ENCODE measurements at regions not wholly inside any gene's neighbourhood (a gene's known extent, or its start where the extent isn't known, plus 50 kb on each side); places are given as distances from the start of the nearest gene placed in this dataset.

GRCh38 chr13:111042661-111043226 is 72.4 kb upstream of the ARHGEF7 start:
- peaks cover 0 to 4% (median 0%) of the 10 kb centered on the region in 7 donors for H3K9me3 Mint-ChIP-seq
- TF ChIP-seq CTCF (IDR thresholded peaks at IDR 0.05): no peak
- no peaks in the 10 kb centered on the region for H4K20me1 ChIP-seq (ENCODE audit: insufficient read depth, low read length)
- H3K4me1 ChIP-seq (ENCODE audit: control insufficient read depth in 1 of 2, insufficient read depth in 2 of 2, low read length in 2 of 2): no peaks in the 10 kb centered on the region
- no peaks in the 10 kb centered on the region for H3K36me3 ChIP-seq (replicated peaks in 1 of 2; ENCODE audit: control insufficient read depth in 1 of 2, insufficient read depth in 2 of 2, low read length in 2 of 2)
- no peak overlapping the region for H3K27ac Mint-ChIP-seq
- peaks cover 2 to 12% (median 7%) of the 10 kb centered on the region in 3 donors for H3K27me3 Mint-ChIP-seq (ENCODE audit: low read depth in 3 of 3)
- WGBS (ENCODE audit: insufficient coverage): 76% methylated on average over 5 of the region's 11 CpGs
- peaks cover 11% of the 10 kb centered on the region for H3K4me1 Mint-ChIP-seq
- no peaks in the 10 kb centered on the region for H3K9me3 ChIP-seq (replicated peaks in 1 of 2; ENCODE audit: control insufficient read depth in 1 of 2, insufficient read depth in 1 of 2, low read length in 2 of 2)
- no peak overlapping the region for H3K27ac ChIP-seq (ENCODE audit: low read depth in 1 of 2, low read length in 2 of 2)
- no peaks in the 10 kb centered on the region for H3K79me2 ChIP-seq (ENCODE audit: insufficient read depth, low read length)
- no peak overlapping the region for H2AFZ ChIP-seq (ENCODE audit: insufficient read depth, low read depth, low read length, poor library complexity, severe bottlenecking)
- H3K36me3 Mint-ChIP-seq: no peaks in the 10 kb centered on the region
- no peak overlapping the region for H3K4me3 Mint-ChIP-seq
- intact Hi-C loops (cut with micrococcal nuclease): loop anchor here in 1 of 2 donors (10.0 kb wide), 1 partner anchor 128 kb away; the partner anchor contains the start of gene ANKRD10
- H3K4me3 ChIP-seq (replicated peaks in 1 of 3; ENCODE audit: low read depth in 2 of 3, low read length in 3 of 3): no peak overlapping the region
- H3K9ac ChIP-seq (ENCODE audit: insufficient read depth, low read length, poor library complexity, severe bottlenecking): no peak overlapping the region
- H3K4me2 ChIP-seq (replicated peaks; ENCODE audit: extremely low read depth, low read length, poor library complexity, severe bottlenecking): no peak overlapping the region
- no peak for DNase-seq
- no peaks in the 10 kb centered on the region for H3K27me3 ChIP-seq (ENCODE audit: control insufficient read depth in 2 of 2, insufficient read depth in 2 of 2, low read length in 2 of 2)

DNA sequence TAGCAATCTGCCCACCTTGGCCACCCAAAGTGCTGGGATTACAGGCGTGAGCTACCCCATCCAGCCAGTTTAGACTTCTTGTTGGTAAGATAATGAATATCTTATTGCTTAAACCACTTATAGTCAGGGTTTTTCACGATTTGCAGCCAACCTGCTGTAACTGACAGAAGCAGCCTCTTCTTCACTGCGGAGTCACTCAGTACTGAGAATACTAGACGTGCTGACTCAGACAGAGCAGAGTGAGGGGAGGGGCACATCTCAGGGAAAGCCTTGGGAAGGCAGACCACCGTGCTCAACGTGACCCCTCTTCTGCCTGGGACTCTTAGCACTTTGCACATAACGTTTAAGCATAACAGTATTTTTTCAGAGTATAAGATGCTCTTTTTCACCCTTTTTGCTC is 74.3 kb upstream of the ARHGEF7 start:
- no peaks in the 10 kb centered on the region for H3K36me3 Mint-ChIP-seq
- H3K27me3 ChIP-seq (ENCODE audit: control insufficient read depth in 2 of 2, insufficient read depth in 2 of 2, low read length in 2 of 2): no peaks in the 10 kb centered on the region
- DNase-seq: no peak
- no peak overlapping the region for H3K4me3 ChIP-seq (replicated peaks in 1 of 3; ENCODE audit: low read depth in 2 of 3, low read length in 3 of 3)
- H3K4me1 ChIP-seq (ENCODE audit: control insufficient read depth in 1 of 2, insufficient read depth in 2 of 2, low read length in 2 of 2): no peaks in the 10 kb centered on the region
- H3K36me3 ChIP-seq (replicated peaks in 1 of 2; ENCODE audit: control insufficient read depth in 1 of 2, insufficient read depth in 2 of 2, low read length in 2 of 2): no peaks in the 10 kb centered on the region
- no peaks in the 10 kb centered on the region for H4K20me1 ChIP-seq (ENCODE audit: insufficient read depth, low read length)
- 100% methylated on average over 1 of the region's 7 CpGs for WGBS (ENCODE audit: insufficient coverage)
- no peaks in the 10 kb centered on the region for H3K79me2 ChIP-seq (ENCODE audit: insufficient read depth, low read length)
- peaks cover 2 to 18% (median 10%) of the 10 kb centered on the region in 3 donors for H3K27me3 Mint-ChIP-seq (ENCODE audit: low read depth in 3 of 3)
- no peak overlapping the region for H3K4me2 ChIP-seq (replicated peaks; ENCODE audit: extremely low read depth, low read length, poor library complexity, severe bottlenecking)
- TF ChIP-seq CTCF (IDR thresholded peaks at IDR 0.05): no peak
- H3K27ac ChIP-seq (ENCODE audit: low read depth in 1 of 2, low read length in 2 of 2): no peak overlapping the region
- H3K4me1 Mint-ChIP-seq: no peaks in the 10 kb centered on the region
- no peak overlapping the region for H3K27ac Mint-ChIP-seq
- no peak overlapping the region for H3K9ac ChIP-seq (ENCODE audit: insufficient read depth, low read length, poor library complexity, severe bottlenecking)
- H2AFZ ChIP-seq (ENCODE audit: insufficient read depth, low read depth, low read length, poor library complexity, severe bottlenecking): no peak overlapping the region
- H3K9me3 Mint-ChIP-seq: peaks cover 0 to 4% (median 0%) of the 10 kb centered on the region in 7 donors
- no peak overlapping the region for H3K4me3 Mint-ChIP-seq
- intact Hi-C loops (cut with micrococcal nuclease): loop anchor here in 1 of 2 donors (10.0 kb wide), 1 partner anchor 126 kb away; the partner anchor contains the start of gene ANKRD10
- no peaks in the 10 kb centered on the region for H3K9me3 ChIP-seq (replicated peaks in 1 of 2; ENCODE audit: control insufficient read depth in 1 of 2, insufficient read depth in 1 of 2, low read length in 2 of 2)
